ENCODE measurements at regions not wholly inside any gene's neighbourhood (a gene's known extent, or its start where the extent isn't known, plus 50 kb on each side); places are given as distances from the start of the nearest gene placed in this dataset.
"Not testable (repeated sequence)": the region's sequence is repeated elsewhere in the genome, so short reads cannot be mapped to it uniquely, and the experiment has no call there.

GRCh38 chr6:99668036-99668705, 61.5 kb downstream of the PRDM13 start:
- DNase-seq = no peak

GRCh38 chr6:99689916-99690685, 83.5 kb downstream of the PRDM13 start:
- no peak for DNase-seq

- not testable (repeated sequence) for DNase-seq
Observed at GRCh38 chr6:99702287-99702686, 95.7 kb downstream of the PRDM13 start.

GRCh38 chr6:99709062-99709461, 102.4 kb downstream of the PRDM13 start:
- DNase-seq = no peak

GRCh38 chr6:99711302-99711701, 104.7 kb downstream of the PRDM13 start:
- DNase-seq = no peak

- DNase-seq = no peak
Observed at GRCh38 chr6:99711925-99712324, 105.3 kb downstream of the PRDM13 start.

- no peak for DNase-seq
Observed at GRCh38 chr6:99712519-99712918, 105.9 kb downstream of the PRDM13 start.

- DNase-seq = not testable (repeated sequence)
Observed at GRCh38 chr6:99722043-99722442, 115.4 kb downstream of the PRDM13 start.

GRCh38 chr6:99730237-99730636, 123.6 kb downstream of the PRDM13 start:
- not testable (repeated sequence) for DNase-seq

- DNase-seq = no peak
Observed at GRCh38 chr6:99736302-99736701, 129.7 kb downstream of the PRDM13 start.

GRCh38 chr6:99739526-99739925, 132.9 kb downstream of the PRDM13 start:
- DNase-seq = no peak

- no peak for DNase-seq
Observed at GRCh38 chr6:99741092-99741491, 134.5 kb downstream of the PRDM13 start.

GRCh38 chr6:99743647-99744046, 137.0 kb downstream of the PRDM13 start:
- no peak for DNase-seq

- no peak for DNase-seq
Observed at GRCh38 chr6:99745651-99746050, 139.0 kb downstream of the PRDM13 start.

- DNase-seq = peak; percentile 52
Observed at GRCh38 chr6:99746261-99746895, 139.7 kb downstream of the PRDM13 start.

- no peak for DNase-seq
Observed at GRCh38 chr6:99761711-99762110, 155.1 kb downstream of the PRDM13 start.

- no peak for DNase-seq
Observed at GRCh38 chr6:99768166-99768565, 161.5 kb downstream of the PRDM13 start.

GRCh38 chr6:99779631-99780555, 173.3 kb downstream of the PRDM13 start:
- no peak for DNase-seq

- DNase-seq = no peak
Observed at GRCh38 chr6:99780556-99780885, 173.9 kb downstream of the PRDM13 start.

- no peak for DNase-seq
Observed at GRCh38 chr6:99789767-99790166, 183.1 kb downstream of the PRDM13 start.

- DNase-seq = no peak
Observed at GRCh38 chr6:99790679-99791078, 184.0 kb downstream of the PRDM13 start.

GRCh38 chr6:99801805-99802204, 192.2 kb downstream of the MCHR2 start:
- no peak for DNase-seq

Data from femur (tissue), 1 donor.